ENCODE measurements at regions not wholly inside any gene's neighbourhood (a gene's known extent, or its start where the extent isn't known, plus 50 kb on each side); places are given as distances from the start of the nearest gene placed in this dataset.

GRCh38 chr13:22665506-22665905, 515.3 kb upstream of the SGCG start:
- ChIA-PET POLR2A (no interaction called here), CTCF (no interaction called here)
- DNase-seq = no peak
- H2AFZ ChIP-seq (ENCODE audit: low read depth) = no peak overlapping the region
- no peak for TF ChIP-seq CHD2 (IDR thresholded peaks at IDR 0.05; ENCODE audit: low read length, partially characterized antibody)
- no peak for TF ChIP-seq ZBTB33 (IDR thresholded peaks at IDR 0.05; ENCODE audit: borderline replicate concordance, low read depth)
- no peak for TF ChIP-seq NFIC (IDR thresholded peaks at IDR 0.05; ENCODE audit: borderline replicate concordance)
- TF ChIP-seq REST (IDR thresholded peaks at IDR 0.05; ENCODE audit: low read depth, low read length) = no peak
- TF ChIP-seq TAF1 (IDR thresholded peaks at IDR 0.05; ENCODE audit: borderline replicate concordance, low read depth, low read length) = no peak
- TF ChIP-seq FOSL2 (IDR thresholded peaks at IDR 0.05; ENCODE audit: borderline replicate concordance, low read depth) = no peak
- TF ChIP-seq FOXM1 (IDR thresholded peaks at IDR 0.05; ENCODE audit: low read depth) = no peak
- TF ChIP-seq IRF3 (IDR thresholded peaks at IDR 0.05; ENCODE audit: low read depth, low read length) = no peak
- no peak for TF ChIP-seq NRF1 (IDR thresholded peaks at IDR 0.05; ENCODE audit: low read depth, low read length)
- TF ChIP-seq RXRA (IDR thresholded peaks at IDR 0.05; ENCODE audit: borderline replicate concordance, low read depth) = no peak
- TF ChIP-seq FOXJ3 (CRISPR knock-in tag; IDR thresholded peaks at IDR 0.05) = no peak
- TF ChIP-seq PBX3 (IDR thresholded peaks at IDR 0.05) = no peak
- TF ChIP-seq SIN3A (IDR thresholded peaks at IDR 0.05; ENCODE audit: borderline replicate concordance, low read depth, low read length) = no peak
- H3K79me2 ChIP-seq (ENCODE audit: insufficient read depth) = no peaks in the 10 kb centered on the region
- no peak overlapping the region for H3K9ac ChIP-seq
- H3K27me3 ChIP-seq (ENCODE audit: insufficient read depth) = no peaks in the 10 kb centered on the region
- H3K4me1 ChIP-seq (ENCODE audit: control insufficient read depth in 1 of 2, insufficient read depth in 2 of 2, low read depth in 1 of 2, low read length in 1 of 2) = no peaks in the 10 kb centered on the region
- no peaks in the 10 kb centered on the region for H3K9me2 ChIP-seq
- no peak overlapping the region for H3K4me3 ChIP-seq (ENCODE audit: low read depth in 2 of 2, low read length in 1 of 2)
- H4K20me1 ChIP-seq (ENCODE audit: insufficient read depth) = no peaks in the 10 kb centered on the region
- no peak overlapping the region for H3K27ac ChIP-seq (ENCODE audit: low read depth in 2 of 2, low read length in 1 of 2)
- no peak overlapping the region for H3K4me2 ChIP-seq
- WGBS (ENCODE audit: low lambda C conversion rate) = 2% methylated on average over 2 of the region's 2 CpGs
- H3K36me3 ChIP-seq (replicated peaks in 1 of 2; ENCODE audit: control insufficient read depth in 1 of 2, insufficient read depth in 2 of 2, low read length in 1 of 2) = no peaks in the 10 kb centered on the region
- no peaks in the 10 kb centered on the region for H3K9me3 ChIP-seq
- no peaks in the 10 kb centered on the region for H3F3A ChIP-seq (replicated peaks; ENCODE audit: insufficient read depth)

Measured in SK-N-SH (cell line).